SW 1271 (cell line): ENCODE measurements at regions not wholly inside any gene's neighbourhood (a gene's known extent, or its start where the extent isn't known, plus 50 kb on each side); places are given as distances from the start of the nearest gene placed in this dataset.

Experiments
- DNase-seq, 2 experiments: peaks; one replicate each; lab custom pipeline; 2025; lab: John Stamatoyannopoulos, UW

DNA sequence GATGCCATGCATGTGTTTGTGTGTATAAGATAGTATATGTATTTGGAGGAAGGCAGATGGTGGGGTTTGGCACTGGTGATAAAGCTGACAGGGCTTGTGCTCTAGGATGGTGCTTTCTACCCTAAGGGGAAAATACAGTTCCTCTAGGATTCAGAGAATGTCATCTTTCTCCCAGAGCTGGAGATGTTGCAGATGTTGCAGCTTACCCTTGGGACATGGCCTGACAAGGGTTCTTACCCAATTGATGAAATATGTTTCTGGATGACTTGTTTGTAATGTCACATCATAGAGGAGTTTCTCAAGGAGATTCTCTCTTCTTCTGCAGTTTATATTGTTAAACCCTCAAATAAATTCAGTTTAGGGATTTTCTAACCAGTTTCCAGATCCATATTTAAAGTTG lies 52.5 kb upstream of the PITX2 start:
- DNase-seq: no peak

DNA sequence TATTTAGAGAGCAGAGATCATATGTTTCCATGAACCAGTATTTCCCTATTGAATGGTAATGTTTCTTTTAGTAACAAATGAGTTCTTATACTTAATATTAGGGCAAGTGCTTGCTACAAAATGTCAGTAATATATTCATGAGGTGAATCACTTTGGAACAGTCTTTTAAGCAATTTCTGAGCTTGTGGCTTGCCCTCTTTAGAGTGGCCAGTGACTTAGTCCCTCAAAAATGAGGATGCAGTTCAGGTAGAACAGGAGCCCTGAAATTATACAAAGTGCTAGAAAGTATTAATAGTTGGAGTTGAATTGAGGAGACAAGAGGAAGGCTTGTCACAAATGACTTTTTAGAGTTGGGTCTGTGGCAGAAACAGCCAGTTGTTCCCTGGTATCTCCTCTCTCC lies 53.4 kb upstream of the PITX2 start:
- no peak for DNase-seq

DNA sequence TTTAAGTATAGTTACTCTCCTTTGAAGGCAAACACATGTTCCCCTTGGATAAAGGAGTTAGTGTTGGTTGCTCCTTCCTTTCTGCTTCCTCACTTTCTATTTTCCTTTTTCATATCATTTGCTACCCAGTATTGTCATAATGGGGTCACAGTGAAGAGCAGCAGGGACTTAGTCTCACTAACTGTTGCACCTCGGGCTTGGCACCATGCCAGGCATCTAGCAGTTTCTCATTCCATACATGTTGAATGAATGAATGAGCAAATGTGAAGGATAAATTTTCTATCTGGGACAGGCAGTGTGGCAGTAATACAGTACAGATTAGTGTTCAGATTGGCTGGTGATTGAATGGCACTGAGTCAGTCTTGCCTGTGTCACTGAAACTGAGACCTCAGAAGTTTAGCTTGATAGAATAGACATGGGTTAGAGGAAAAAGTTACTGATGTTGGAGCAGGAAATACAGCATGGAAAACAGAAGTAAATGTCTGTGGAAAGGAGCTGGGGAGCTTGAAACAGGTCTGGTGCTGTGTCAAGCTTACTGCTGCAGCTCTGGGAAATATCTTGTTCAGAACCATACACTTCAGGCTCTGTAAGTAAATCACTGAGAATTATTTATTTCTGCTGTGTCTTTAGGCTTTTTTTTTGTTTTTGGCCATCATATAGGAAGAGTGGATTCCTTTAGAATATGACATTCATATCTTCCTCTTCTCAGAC lies 55.8 kb upstream of the PITX2 start:
- DNase-seq: no peak

DNA sequence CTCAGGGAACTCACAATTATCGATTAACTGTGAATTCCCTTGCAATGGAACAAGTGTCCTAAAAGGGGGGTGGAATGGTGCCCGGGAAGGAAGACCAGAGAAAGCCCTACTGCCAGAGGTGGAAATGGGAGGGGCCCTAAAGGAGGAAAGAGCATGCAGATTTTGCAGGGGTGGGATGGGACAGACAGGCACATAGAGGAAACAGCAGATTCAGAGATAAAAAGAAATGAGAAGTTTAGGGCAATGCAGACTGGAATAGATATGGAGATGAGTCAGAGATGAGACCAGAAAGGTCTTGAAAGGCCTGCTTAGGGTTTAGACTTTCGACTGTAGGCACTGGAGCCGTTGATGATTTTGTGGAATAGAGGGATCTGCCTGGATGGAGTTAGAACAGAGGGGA lies 57.4 kb upstream of the PITX2 start:
- no peak for DNase-seq

DNA sequence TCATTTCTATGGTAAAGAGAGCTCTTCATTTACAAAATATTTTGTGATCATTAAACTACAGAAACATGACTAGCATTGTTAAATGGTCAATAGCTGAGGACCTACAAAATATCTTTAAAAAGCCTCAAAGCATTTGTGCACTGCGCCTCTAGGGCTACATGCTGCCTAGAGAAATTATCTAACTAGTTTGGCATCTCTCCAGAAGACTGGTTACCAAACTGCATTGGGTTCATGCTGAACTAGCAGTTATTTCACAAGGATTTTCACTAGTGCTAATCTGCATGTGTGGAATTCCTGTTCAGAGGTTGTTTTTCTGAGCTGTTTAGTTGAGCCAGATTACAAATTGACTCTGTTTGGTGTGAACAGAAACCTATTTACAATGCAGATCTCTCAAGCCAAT lies 58.5 kb upstream of the PITX2 start:
- no peak for DNase-seq

DNA sequence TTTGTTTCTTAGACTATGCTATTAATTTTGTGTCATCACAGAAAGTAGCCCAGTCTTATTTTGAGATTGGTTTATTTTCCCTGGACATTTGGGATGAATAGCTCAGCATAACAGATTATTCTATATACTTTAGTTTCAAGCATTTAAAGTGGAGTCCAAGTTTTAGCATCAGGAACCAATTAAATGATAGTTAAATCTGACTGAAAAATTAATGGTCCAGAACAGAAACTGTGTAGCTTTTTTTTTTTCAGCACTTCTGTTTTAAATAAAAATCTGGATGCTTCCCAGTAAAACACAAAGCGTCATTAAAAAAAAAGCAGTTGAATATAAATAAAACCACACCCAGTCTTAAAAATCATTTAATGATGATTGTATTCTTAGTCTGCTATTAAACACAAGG lies 59.4 kb upstream of the PITX2 start:
- DNase-seq: no peak

DNA sequence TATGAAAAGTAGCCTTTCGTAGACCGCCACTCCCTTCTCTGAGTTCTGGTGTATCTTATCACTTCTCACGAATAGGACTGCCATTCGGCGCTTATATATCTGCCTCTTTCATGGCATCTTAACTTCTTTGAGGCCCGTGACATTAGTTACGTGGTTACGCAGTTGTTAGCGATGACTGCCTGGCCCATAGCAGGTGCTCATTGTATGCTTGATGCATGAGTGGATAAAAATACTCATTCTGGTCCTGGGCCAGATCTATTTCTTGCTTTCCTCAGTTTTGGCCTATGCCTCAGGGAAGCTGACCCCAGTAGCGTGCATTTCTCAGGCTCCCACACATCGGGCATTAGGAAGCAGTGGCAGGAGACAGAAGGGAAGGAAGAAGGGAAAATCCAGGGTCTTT lies 60.7 kb upstream of the PITX2 start:
- DNase-seq: no peak

DNA sequence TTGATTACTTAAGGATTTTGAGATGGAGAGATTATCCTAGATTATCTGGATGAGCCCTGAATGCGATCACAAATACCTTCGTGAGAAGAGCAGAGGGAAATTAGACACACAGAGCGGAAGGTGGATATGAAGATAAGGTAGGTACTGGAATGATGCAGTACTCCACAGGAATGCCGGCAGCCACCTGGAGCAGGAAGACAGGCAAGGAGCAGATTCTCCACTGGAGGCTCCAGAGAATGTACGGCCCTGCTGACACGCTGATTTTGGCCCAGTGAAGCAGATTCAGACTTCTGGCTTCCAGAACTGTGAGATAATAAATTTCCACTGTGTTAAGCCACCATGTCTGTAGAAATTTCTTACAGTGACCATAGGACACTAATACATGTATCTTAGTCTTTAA lies 79.4 kb upstream of the PITX2 start:
- DNase-seq: no peak

DNA sequence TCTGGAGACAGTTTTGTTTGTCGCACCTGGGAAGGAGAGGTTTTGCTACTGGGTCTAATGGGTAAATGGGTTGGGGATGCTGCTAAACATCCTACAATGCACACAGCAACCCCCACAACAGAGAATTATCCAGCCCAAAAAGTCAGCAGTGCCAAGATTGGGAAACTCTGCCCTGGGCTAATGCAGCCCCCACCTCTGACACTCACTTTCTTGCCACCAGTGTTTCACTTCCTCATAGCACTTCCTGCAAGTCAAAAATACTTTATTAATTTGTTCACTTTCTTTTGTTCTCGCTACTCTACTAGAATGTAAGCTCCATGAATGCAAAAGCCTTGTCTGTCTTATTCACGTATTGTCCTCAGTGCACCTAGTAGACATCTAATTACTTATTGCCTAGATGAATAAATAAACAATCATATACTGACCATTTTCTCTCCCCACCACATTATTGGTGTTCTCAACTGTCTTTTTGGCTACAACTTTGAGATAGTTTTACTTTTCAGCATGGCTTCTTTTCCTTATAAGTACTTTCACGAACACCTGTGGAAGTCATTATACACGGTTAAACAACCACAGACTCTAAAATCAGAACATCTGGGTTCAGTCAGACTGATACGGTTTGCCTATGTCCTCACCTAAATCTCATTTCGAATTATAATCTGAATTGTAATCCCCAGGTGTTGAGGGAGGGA lies 82.0 kb upstream of the PITX2 start:
- no peak for DNase-seq

DNA sequence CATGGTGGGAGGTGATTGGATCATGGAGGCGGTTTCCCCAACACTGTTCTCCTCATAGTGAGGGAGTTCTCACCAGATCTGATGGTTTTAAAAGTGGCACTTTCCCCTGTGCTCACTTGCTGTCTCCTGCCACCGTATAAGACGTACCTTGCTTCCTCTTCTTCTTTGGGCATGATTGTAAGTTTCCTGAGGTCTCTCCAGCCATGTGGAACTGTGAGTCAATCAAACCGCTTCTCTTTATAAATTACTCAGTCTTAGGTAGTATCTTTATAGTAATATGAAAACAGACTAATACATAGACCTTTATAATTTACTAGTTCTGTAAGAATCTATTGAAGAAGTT lies 82.5 kb upstream of the PITX2 start:
- no peak for DNase-seq

DNA sequence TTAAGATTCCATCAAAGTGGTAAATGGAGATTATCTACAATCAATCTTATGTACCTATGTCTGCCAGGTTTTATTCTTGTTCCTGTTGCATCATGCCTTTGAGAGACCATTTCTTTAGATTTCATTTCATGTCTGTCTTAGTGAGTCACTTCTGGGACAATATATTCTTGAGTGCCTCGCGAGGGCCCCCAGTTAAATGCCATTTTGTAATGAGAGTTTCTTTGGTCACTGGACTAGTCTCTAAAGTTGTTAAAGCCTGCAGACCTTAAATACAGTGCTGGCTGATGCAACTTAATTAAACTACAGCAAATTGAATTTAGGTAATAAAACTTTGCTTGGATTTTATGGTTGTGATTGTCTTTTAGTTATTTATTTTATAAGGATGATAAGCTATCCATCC lies 87.2 kb upstream of the PITX2 start:
- no peak for DNase-seq

DNA sequence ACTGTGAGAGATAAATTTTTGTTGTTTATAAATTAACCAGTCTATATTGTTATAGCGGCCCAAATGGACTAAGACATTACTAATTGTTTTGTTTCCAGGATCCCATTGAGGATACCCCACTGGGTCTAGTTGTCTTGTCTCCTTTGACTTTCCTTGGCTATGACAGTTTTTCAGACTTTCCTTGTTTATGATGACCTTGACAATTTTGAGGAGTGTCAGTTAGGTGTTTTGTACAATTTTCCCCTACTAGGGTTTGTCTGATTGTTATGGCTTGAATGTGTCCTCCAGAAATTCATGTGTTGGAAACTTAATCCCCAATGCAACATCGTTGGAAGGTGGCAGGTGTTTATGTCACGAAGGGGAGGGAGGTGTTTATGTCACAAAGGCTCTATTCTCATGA lies 89.6 kb upstream of the PITX2 start:
- DNase-seq: no peak

DNA sequence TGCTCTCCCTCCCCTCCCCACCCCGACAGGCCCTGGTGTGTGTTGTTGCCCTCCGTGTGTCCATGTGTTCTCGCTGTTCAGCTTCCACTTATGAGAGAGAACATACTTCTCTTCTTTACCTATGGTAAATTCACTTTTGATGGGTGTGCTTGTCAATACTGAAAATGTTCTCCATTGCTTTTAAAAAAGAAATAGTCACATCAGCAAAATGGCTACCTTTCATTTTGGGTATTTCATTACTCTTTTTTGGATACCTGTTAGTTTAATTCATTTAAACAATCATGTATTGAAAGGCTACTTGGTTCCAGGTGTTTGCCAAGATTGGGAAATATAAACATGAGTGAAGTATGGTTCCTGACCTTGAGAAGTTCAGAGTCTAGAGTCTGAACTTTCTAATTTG lies 107.4 kb upstream of the PITX2 start:
- DNase-seq: no peak

DNA sequence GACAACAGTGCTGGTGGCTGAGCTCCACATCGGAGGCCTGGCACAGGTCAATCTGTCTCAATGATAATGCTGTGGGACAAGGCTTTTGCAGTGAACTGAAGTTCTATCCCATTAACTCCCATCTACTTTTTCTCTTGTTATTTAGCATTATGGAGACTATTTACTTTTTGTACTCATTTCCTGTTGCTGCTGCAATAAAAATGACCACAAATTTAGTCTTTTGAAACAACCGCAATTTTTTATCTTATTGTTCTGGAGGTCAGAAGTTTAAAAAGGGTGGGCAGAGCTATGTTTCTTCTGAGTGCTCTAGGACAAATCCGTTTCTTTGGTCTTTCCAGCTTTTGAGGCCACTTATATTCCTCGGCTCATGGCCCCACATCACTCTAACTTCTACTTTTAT lies 111.0 kb upstream of the PITX2 start:
- DNase-seq: no peak

DNA sequence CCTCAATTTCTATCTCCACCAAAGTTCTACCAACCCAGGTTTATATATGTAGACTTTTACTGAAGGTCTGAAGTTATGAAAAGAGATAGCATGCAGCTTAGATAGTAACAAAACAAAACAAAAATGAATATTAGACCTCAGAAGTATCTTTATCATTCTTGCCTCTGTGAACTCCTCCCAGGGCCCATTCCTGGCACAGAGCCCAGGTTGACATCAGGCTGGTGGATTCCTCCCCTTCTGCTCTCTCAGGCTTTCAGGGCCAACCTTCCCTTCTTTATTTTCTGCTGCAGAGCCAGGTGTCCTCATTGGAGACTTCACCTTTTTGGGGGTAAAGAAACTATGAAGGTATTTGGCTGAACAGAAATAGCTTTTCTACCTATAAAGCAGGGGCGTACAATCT lies 112.8 kb upstream of the PITX2 start:
- DNase-seq: no peak

DNA sequence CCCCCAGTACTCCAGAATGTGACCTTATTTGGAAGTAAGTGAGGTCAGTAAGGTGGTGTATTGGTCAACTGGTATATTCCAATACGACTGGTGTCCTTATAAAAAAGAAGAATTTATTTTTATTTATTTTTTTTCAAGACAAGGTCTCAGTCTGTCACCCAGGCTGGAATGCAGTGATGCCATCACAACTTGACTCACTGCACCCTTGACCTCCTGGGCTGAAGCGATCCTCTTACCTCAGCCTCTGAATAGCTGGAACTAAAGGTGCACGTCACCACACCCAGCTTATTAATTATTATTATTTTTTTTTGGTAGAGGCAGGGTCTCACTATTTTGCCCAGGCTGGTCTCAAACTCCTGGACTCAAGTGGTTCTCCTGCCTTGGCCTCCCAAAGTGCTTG lies 115.1 kb upstream of the PITX2 start:
- no peak for DNase-seq

DNA sequence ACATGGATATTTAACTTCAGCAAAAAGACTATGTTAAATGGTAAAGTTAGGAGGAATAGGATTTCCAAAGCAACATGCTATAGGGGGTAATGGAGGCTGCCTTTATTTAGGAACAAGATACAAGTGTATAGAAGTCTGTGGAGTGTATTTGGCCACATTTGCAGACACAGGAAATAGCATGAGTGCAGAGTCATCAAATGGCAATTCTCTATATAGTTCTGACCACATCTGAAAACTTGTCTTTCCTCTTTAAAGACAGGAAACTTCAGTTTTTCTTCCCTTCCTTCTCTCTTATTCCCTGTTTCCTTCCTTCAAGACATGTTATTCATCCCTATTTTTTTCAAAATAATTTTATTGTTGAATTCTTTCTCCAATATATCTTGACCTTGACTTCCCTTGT lies 119.3 kb upstream of the PITX2 start:
- no peak for DNase-seq

DNA sequence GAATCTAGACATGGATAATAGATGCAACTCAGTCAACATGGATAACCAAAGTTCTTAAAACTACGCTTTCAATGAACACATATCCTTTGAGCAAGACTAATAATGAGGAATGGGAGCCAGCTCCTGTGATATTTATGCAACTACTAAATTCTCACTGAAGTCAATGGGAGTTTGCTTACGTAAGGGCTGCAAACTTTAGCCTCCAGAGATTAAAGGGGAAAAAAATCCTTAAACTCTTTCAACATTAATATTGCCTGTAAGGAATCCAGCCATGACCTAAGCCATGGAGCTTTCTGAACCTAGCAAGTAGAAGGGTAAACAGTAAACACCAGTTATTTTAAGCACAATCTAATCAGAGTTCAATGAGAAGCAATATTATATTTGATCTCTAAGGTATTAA lies 125.2 kb upstream of the PITX2 start:
- DNase-seq: no peak

DNA sequence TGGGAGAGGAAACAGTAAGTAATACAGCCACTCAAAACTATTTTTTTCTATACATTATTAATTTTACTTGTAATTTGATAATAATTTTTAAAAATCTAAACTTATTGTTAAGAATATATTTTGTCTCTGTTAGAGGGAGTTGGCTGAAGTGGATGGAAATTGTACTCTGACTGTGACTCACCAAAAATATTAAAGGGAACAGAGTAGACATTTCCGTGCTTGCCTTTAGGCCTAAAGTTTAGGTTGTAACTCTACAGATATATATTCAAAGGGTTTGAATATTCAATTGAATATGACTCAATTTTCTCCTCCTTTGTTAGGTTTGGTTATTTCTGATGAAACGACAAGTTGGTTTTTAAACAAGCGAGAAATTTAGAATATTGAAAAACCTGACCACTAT lies 128.3 kb upstream of the PITX2 start:
- no peak for DNase-seq

DNA sequence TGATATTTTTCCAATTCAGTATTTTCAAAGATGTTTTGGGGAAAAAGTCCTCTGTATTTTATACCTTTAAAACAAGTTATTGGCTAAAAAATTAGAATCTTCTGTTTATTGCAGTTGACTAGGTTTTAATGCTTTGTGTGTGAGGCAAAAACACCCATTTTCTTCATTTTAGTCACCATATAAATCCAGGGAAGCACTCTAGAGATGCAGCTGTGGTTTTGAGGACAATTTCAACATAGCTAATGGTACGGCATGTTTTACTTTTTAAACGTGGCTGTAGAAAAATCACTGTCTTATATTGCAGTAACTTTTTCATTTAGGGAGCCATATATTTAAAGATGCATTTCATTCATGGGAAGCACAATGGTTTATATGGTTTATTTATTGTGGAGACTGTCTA lies 129.1 kb upstream of the PITX2 start:
- no peak for DNase-seq

DNA sequence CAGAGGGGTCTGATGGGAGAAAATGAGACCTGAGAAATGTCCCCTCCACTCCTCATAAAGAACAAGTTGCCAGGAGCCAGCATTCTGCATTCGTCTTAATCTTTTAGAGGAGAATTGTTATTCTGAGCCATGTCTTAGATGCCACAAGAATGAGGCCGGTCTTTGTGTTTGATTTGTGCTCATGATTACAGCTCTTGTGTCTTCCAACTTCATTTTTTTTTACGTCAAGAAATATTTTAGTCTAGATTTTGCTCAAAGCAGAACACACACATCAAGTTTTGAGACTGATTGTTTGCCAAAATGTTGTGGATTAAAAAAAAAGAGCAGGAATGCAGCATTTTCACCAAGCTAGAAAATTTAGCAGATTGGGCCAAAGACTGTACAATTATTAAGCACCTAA lies 130.6 kb upstream of the PITX2 start:
- no peak for DNase-seq

DNA sequence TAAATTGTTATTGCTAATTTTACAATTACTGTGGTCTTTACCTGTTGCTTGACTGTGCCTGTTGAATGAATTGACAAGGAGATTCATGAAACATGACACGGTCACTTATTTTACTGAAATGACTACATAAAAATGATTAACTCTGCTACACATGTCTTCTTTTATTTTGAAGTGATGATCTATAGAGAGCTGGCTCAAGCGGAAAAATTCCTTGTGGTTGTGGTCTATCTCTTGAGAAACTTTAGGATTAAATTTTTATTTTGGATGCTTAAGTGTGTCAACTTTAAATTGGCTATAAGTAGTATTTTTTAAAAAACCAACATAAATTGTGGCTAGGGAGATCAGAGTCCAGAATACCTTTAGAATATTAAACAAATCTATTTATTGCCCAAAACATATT lies 131.8 kb upstream of the PITX2 start:
- no peak for DNase-seq

DNA sequence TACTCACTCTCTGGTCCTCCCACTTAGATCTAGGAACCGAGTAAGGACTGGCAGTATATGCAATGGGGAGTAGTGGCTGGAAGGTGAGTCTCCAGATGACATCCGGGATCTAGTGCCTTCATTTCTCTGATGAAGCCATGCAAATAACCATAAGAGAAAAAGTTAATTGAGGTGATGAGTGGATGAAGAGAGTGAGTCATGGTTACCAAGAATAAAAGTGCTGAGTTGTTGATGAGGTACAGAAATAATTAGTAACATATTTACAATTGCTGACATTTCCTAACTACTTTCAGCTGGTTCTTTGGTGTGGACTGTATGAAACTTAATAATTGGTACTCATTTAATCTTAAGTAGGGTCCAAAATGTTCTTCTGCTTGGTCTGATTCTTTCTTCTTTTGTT lies 146.7 kb upstream of the PITX2 start:
- DNase-seq: no peak

DNA sequence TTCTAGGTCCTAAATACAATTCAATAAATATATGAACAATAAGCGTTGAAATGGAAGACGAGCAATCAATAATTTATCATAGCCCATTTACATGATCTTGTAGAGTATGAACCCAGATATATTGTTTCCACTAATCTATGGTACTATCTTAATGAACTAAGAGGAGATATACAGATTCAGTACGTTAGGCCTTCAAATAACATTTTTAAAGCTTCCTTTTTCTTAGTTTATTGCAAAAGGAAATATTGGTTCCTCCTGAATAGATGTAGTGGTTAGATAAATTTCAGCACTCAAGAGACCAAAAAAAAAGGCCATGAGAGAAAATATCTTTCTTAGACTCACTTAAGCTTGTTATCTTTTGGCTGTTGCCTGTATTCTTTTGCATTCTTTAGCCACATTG lies 147.5 kb upstream of the PITX2 start:
- DNase-seq: no peak
